GM19455 (cell line): ENCODE measurements at regions not wholly inside any gene's neighbourhood (a gene's known extent, or its start where the extent isn't known, plus 50 kb on each side); places are given as distances from the start of the nearest gene placed in this dataset.
A peak's percentile ranks its signal among the peaks of the same experiment; 100 is the strongest.
"Not testable (repeated sequence)": the region's sequence is repeated elsewhere in the genome, so short reads cannot be mapped to it uniquely, and the experiment has no call there.

Source experiments
- ATAC-seq: cut with Tn5 transposase; IDR thresholded peaks from one replicate; pipeline ENCODE4 v1.9.1; 2021; ENCODE audit not compliant: unreplicated experiment

DNA sequence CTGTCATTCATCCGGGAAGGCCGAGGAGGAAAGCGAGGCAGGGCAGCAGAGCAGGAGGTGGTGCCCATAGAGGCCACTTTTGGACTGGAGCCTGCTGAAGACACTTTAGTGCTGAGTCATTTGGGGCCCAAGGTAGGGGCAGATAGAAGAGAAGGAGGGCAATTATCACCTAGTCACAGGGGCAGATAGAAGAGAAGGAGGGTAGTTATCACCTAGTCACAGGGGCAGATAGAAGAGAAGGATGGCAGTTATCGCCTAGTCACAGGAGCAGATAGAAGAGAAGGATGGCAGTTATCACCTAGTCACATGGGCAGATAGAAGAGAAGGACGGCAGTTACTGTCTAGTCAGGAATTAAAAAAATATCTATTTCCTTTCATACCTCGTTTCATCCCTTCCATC is 1372.6 kb downstream of the FOXD4L5 start:
- ATAC-seq, result not testable (repeated sequence)

DNA sequence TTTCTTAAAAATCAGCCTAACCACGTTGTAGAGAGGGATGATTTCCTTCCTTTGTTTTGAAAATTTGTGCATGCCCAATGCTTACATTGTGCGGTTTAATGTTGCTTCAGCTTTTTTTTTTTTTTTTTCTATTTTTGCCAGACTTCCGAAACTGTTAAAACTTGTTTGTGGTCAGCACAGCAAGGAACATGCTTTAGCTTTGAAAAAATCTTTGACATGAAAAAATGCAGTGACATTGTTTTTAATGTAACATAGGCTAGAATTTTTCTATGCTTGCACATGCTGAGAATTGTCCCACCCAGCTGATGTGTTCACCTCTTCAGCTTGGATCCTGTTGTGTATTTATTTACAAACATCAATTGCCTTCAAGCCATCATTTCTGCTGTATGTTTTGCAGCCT is 1375.9 kb downstream of the FOXD4L5 start:
- ATAC-seq, result not testable (repeated sequence)

DNA sequence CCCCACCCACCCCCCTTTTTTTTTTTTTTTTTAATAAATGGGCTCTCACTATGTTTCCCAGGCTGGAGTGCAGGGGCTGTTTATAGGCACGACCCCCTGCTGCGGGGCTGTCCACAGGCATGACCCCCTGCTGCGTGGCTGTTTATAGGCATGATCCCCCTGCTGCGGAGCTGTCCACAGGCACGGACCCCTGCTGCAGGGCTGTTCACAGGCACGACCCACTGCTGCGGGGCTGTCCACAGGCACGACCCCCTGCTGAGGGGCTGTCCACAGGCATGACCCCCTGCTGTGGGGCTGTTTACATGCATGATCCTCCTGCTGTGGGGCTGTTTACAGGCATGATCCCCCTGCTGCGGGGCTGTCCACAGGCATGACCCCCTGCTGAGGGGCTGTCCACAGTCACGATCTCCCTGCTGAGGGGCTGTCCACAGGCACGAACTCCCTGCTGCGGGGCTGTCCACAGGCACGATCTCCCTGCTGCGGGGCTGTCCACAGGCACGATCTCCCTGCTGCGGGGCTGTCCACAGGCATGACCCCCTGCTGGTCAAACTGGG is 1385.3 kb downstream of the FOXD4L5 start:
- ATAC-seq, result not testable (repeated sequence)

DNA sequence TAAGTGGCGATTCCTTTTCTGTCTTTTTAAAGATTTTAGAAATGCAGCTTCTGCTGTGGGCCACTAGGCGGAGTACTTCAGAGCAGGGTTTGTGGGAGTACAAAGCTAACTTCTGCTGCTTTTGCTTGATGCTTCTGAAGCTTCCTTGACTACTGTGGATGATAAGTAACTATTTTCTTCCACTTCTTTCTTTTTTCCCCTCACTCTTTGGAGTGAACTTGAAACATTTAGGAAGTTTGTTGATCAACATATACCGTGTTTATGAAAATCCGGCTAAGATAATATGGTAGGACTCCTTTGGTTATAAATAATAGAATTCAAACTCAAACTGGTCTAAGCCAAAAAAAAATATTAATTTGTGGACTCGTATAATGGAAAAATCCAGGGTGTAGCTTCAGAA is 1403.6 kb downstream of the FOXD4L5 start:
- not testable (repeated sequence) for ATAC-seq

DNA sequence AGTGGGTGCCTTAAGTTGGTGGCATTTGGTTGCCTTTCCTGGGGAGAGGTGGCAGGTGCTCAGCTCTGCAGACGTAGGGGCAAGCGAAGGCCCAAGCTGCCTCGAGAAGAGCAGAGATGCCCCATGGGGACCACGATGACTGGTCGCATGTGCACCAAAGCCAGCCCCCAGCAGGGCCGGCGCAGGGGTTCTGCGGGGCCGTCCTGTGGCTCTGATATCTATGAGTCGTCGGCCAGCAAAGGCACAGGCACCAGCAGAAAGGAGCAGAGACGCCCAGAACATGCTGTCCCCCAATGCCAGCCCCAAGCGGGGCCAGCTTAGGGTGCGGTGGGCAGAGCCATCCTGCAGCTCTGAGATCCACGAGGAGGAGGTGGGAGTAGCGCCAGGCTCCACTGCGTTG is 1408.6 kb downstream of the FOXD4L5 start:
- ATAC-seq, result not testable (repeated sequence)

DNA sequence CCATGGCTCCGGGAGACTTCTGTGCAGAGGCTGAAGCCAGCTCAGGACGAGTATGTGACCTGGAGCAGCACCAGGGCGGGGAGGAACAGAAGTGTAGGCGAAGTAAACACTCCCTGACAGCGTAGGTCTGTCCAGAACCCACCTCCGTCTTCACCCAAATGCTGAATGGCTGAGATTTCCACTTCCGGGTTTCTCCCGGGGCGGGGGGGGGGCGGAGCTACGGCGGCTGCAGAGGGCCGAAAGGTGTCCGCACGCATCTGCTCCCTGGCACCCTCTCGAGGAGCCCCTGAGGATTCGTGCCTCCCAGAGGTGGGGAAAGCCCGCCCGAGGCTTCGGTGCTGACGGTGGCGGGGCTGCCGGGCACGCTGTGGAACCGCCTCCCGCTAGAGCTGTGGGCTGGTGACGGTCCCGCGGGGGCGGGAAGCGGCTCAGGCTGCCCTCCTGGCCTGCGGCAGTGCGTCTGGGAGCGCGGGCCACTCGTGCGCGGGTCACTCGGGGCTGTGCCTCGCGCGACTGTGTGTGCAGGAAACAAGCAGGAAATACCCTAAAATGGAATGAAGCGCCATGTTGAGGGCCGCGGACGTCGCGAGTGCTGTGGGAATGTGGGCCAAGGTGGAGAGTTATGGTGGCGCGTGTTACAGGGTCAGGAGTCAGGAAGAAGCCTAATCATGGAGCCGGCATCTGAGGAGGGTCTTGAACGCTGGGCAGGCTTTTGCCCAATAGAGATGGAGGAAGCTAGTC is 1425.4 kb downstream of the FOXD4L5 start:
- ATAC-seq, result peak; percentile 90

DNA sequence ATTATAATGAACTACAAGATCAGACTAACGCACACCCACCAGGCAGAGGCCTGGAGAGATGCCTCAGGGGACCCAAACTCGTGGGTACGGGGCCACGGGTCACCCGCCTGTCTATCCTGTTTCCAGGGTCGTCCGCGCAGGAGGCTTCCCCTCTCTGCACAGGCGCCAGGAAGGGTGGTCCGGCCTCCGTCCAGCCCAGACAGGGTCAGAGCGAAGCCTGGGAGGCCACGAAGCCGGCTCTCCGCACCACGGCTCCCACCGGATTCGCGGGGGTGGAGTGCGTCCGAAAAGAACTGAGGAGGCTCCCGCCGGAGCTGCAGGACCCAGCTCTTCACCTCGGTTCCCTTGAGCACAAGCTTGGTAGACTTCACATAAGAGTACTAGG is 1425.9 kb downstream of the FOXD4L5 start:
- ATAC-seq, result not testable (repeated sequence)

DNA sequence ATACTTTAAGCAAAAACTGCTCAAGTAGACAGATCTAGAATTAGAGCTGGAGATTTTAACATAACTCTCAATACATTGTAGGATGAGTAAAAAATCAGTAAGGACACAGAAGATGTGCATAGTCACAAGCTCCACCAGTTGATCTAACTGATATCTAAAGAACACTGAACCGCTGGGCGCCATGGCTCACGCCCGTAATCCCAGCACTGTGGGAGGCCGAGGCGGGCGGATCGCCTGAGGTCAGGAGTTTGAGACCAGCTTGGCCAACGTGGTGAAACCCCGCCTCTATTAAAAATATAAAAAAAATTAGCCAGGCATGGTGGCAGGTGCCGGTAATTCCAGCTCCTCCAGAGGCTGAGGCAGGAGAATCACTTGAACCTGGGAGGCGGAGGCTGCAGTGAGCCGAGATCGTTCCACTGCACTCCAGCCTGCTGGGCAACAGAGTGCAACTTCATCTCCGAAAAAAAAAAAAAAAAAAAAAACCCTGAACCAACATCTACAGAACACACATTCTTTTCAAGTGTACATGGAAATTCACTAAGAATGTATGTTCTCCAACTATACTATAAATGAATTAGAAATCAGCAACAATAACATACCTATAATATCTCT is 1431.8 kb downstream of the FOXD4L5 start:
- not testable (repeated sequence) for ATAC-seq

DNA sequence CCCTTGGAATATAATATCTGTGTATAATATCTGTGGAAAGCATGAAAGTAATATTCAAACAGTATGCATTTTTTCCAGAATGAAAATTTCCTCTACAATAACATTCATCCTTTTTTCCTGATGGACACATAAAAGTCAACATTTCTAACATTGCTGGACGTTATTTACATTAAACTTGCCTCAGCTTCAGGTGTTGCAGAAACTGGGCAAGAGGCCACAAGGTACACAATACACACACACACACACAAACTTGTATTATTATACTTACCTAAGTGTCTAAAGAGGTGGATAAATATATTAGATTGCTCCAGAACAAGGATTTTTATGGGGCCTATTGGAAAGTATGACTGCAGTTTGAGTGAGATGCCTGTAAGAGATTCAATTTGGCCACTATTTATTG is 1460.2 kb downstream of the FOXD4L5 start:
- ATAC-seq, result not testable (repeated sequence)

DNA sequence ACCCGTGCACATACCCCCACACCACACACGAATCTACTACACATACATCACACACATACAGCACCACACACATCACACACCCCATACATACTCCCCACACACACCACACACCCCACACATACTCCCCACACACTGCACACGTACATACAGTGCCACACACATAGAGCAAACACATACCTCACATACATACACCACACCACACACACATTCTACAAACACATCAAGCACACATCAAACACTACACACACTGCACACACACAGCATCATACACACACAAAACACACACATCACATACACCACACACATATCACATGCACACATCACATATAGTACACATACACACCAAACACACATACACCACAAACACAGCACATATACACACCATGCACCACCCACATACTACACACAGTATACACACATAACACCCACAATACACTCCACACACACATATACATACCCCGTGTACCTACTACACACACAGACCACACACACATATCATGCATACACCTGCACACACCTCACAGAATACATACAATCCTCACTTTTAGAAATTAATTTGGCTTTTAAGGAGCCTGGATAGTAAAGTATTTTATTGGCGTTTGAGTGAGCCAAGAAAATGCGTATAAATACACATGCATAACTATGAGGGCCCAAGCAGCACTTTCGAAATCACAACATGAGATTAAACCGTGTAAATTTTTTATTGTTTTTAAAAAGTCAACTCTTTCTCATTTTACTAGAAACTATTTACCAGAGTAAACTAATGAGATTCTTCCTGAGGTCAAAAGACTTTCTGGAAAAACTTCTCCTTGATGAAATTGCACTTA is 1461.4 kb downstream of the FOXD4L5 start:
- not testable (repeated sequence) for ATAC-seq

DNA sequence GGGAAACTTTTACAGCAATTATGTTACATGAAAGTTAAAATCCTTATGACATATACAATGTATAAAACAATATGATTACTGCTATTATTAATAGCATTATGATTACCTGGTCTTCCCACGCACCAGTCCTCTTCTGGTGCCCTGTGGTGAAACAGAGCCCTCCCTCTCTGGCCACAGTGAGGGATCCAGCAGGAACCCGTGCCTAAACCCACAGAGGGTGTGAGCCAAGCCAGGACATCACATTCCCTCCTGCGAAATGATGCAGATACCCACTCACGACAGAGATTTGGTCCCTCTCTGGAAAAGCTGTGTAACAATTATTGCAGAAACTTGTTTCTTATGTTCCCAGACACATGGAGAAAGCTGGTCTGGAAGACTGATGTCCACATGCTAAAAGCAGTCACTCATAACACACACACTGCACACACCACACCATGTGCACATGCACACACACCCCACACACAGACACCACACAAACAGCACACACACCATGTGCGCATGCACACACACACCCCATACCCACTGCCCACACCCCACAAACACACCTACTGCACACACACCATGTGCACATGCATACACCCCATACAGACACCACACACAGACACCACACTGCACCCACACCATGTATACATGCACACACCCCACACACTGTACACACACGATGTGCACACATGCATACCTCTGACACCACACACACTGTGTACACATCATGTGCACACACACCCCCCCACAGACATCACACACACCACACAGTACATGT is 1462.2 kb downstream of the FOXD4L5 start:
- not testable (repeated sequence) for ATAC-seq

DNA sequence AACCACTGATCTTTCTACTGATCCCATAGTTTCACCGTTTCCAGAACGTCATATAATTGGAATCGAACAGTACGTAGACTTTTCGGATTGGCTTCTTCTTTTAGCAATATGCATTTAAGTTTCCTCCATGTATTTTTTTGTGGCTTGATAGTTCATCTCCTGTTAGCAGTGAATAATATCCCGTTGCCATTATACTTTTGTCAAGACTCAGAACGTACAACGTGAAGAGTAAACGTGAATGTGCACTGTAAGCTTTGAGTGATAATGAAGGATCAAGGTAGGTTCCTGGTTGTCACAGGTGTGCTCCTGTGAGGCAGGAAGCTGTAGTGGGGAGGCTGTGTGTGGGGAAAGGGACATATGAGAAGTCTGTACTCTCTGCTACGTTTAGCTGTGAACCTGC is 1463.7 kb downstream of the FOXD4L5 start:
- not testable (repeated sequence) for ATAC-seq

DNA sequence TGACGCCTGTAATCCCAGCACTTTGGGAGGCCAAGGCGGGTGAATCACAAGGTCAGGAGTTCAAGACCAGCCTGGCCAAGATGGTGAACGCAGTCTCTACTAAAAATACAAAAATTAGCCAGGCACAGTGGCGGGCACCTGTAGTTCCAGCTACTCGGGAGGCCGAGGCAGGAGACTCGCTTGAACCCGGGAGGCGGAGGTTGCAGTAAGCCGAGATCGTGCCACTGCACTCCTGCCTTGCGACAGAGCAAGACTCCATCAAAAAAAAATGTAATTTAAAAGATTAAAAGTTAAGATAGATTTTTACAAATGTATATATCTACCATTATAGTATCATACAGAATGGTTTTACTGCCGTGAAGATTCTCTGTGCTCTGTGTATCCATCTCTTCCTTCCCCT is 1464.1 kb downstream of the FOXD4L5 start:
- not testable (repeated sequence) for ATAC-seq

DNA sequence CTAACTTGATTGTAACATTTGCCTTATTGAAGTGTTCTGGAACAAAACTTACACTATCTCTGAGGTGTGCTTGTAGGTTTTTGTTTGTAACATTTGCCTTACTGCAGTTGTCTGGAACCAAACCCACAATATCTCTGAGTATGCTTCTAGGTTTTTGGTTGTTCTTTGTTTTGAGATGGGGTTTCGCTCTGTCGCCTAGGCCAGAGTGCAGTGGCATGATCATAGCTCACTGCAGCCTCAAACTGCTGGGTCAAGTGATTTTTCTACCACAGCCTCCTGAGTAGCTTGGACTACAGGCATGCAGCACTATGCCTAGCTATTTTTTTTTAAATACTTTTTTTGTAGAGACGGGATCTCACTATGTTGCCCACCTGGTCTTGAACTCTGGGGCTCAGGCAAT is 1464.6 kb downstream of the FOXD4L5 start:
- ATAC-seq, result not testable (repeated sequence)

DNA sequence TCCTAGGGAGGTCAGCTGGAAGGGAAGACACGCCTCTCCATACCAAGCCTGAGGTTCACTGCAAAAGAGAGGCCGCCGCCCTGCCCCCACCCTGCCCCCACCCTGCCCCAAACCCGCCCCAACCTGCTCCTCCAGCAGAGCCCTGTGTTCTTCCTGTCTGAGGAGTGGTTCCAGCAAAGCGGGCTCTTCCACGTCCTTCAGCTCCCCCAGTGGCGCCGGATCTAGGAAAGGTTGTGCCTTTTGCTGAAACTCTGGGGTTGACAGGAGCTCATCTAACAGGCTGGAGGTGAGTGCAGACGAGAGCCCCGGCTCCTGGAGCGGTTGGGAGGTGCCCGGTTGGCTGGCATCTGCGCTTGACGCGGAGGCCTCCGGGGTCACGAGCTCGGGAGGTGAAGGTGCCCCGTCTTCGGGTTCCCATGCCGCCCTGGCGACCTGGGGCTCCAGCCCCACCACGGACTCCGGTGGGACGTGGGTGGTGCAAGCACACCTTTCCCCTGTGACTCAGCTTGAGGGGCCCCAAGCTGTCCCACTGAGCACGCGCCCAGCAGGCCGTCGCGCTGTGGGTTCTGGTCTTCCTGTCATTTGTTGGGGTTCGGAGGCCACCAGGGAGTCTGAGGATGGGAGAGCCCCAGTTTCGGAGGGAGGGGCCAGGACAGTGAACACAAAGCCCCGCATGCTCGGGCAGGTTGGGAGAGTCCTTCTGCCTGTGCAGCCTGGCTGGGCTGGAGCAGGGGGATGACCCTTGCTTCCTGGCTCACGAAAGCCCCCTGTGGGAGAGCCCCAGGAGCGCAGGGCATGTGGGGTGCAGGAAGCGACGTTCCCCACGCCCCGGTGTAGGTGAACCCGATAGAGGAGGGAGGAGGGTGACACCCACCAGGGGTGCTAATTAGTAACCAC is 1467.1 kb downstream of the FOXD4L5 start:
- peak; percentile 65 for ATAC-seq

DNA sequence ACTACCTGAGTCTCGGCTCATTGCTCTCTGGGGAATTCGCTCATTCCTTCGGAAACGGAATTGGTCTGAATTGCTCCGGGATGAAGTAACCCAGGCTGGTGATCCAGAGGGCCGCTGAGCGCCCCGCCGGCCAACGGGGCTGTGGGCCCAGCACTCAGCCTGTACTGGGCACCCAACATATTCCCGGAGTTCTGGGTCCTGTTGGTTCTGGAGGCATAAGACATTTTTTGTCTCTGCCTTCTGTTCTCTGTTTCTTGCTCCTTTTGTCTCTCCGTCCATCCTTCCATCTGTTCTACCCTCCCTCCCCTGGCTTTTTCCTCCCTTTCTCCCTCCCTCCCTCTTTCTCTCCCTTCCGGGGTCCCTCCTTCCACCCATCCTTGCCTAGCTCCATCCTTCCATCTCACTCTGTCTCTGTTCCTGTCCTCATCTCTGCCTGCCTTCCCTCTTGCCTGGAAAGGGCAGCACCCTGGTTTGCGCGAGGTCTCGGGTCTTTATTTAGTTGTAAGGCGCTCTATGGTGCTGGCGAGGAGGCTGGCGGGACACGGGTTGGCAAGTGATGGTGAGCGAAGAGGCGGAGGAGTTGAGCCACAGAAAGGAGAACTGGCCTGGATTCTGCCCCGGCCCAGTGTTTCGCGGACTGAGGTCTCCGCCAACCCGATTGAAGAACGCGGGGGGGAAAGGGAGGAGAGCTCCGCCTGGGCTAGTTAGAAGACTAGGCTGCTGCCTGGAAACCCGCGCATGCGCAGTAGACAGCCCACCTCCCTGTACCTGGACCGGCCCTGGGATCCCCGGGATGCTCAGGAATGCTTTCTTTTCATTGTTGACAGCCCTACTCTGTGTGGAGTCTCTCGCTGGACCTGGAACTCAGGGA is 1468.0 kb downstream of the FOXD4L5 start:
- peak; percentile 73 for ATAC-seq

DNA sequence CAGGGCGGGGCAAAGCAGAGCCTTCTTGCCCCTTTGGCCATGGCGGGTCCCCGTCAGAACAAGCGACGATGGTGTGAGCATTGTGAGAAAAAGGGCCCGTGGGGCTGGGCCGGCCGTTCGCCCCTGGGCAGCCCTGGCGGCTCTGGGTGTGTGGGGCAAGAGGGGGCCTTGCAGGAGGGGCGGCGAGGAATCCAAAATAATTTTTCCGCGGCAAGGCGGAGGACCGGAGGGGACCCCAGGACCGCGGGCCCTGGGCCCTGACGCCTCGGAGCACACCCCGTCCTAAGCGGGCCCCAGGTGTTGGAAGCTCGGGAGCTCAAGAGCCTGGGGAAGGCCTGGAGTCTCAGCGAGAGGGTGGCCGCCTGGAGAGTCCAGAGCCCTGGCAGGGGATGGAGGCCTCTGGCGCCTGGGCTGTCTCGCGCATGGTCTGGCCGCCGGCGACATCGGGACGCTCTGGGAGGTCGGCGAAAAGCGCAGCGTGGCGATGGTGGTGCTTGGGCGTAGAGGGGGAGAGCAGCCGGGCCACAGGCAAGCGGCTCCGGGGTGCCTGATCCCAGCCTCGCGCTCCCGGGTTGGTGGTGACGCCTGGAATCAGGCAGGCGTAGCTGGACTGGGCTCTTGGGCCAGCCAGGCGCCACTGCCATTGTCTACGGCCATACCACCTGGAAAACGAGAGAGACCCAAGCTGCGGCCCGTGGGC is 1469.9 kb downstream of the FOXD4L5 start:
- ATAC-seq, result not testable (repeated sequence)

DNA sequence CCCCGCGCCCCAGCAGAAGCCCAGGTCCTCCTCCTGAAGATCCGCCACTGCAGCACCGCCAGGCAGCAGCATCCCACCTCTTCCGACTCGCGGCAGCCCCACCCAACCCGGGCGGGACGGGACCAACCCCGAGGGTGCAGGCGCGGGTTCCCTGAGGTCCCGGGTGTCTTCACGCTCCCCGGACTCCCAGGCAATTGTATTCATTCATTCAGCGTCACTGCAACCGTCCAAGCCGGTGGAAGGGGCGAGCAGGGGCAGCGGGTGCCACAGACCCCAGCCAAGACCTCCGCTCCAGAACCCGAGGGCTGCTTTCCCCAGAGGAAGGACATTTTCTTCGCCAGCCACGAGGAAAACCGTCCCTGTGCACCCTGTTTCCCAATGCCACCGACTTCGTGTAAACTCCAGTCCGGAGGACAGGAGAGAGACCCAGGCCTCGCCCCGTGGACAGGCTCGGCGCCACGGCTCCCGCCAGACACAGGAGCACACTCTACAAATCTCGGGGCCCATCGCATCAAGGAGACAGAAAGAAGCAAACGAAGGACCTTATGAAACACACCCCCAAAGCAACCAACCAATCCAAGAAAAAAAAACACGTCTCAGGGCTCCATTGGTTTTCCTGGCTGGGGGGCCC is 1471.5 kb downstream of the FOXD4L5 start:
- not testable (repeated sequence) for ATAC-seq
